CD4-positive, CD25-positive, alpha-beta regulatory T cell (primary cell): ENCODE measurements at regions not wholly inside any gene's neighbourhood (a gene's known extent, or its start where the extent isn't known, plus 50 kb on each side); places are given as distances from the start of the nearest gene placed in this dataset.

Source experiments
- ATAC-seq, 2 donors: fragments of 150-1000 bp; cut with Tn5 transposase; one replicate each; pipeline ENCODE4 v1.10.0; 2021; ENCODE audit warnings: low read depth in 2 of 2, moderate number of reproducible peaks in 2 of 2, moderate library complexity in 1 of 2
- DNase-seq, 3 donors: peaks; one replicate each; pipeline versions ENCODE4 v3.0.0 to v3.0.0-alpha.2; 2012 to 2022; ENCODE audit warnings: mixed read lengths in 1 of 3
- H3K27ac ChIP-seq: one replicate; pipeline ENCODE4 v1.7.0; 2013; ENCODE audit warnings: mild to moderate bottlenecking, low read length; ENCODE audit not compliant: insufficient read depth, poor library complexity, severe bottlenecking
- H3K27me3 ChIP-seq: one replicate; pipeline ENCODE4 v1.7.0; 2013; ENCODE audit warnings: low read length; ENCODE audit not compliant: control insufficient read depth, insufficient read depth
- H3K36me3 ChIP-seq: one replicate; pipeline ENCODE4 v1.7.0; 2013; ENCODE audit warnings: mild to moderate bottlenecking, low read length, moderate library complexity; ENCODE audit not compliant: control insufficient read depth, insufficient read depth
- H3K4me1 ChIP-seq: 2 replicates; pipeline ENCODE4 v1.7.0; 2013; ENCODE audit warnings: mild to moderate bottlenecking, low read length; ENCODE audit not compliant: insufficient read depth, control insufficient read depth, poor library complexity, severe bottlenecking
- H3K4me3 ChIP-seq: one replicate; pipeline ENCODE4 v1.7.0; 2013; ENCODE audit warnings: low read depth, mild to moderate bottlenecking, low read length, moderate library complexity
- H3K9me3 ChIP-seq, 2 experiments: 1 replicate in 1 of 2; 2 replicates in 1 of 2; pipeline ENCODE4 v1.7.0; 2013; ENCODE audit warnings: low read length in 2 of 2, mild to moderate bottlenecking in 1 of 2, moderate library complexity in 1 of 2; ENCODE audit not compliant: control insufficient read depth in 2 of 2
- H3K27ac Mint-ChIP-seq, 3 donors: one replicate each; pipeline ENCODE4 v1.8.0; 2020 to 2022; ENCODE audit warnings: mild to moderate bottlenecking in 3 of 3, mixed read lengths in 3 of 3, moderate library complexity in 2 of 3
- H3K27me3 Mint-ChIP-seq: one replicate; pipeline ENCODE4 v1.8.0; 2022; ENCODE audit warnings: mild to moderate bottlenecking, mixed read lengths
- H3K36me3 Mint-ChIP-seq: one replicate; pipeline ENCODE4 v1.8.0; 2020; ENCODE audit warnings: mixed read lengths
- H3K4me1 Mint-ChIP-seq, 4 donors: one replicate each; pipeline ENCODE4 v1.8.0; 2020 to 2022; ENCODE audit warnings: mixed read lengths in 4 of 4, mild to moderate bottlenecking in 1 of 4
- H3K4me3 Mint-ChIP-seq, 4 donors: one replicate each; pipeline ENCODE4 v1.8.0; 2020 to 2022; ENCODE audit warnings: mild to moderate bottlenecking in 4 of 4, mixed read lengths in 4 of 4, moderate library complexity in 3 of 4
- H3K9me3 Mint-ChIP-seq, 7 donors: one replicate each; pipeline ENCODE4 v1.8.0; 2020 to 2022; ENCODE audit warnings: mixed read lengths in 7 of 7, mild to moderate bottlenecking in 3 of 7, moderate library complexity in 2 of 7

DNA sequence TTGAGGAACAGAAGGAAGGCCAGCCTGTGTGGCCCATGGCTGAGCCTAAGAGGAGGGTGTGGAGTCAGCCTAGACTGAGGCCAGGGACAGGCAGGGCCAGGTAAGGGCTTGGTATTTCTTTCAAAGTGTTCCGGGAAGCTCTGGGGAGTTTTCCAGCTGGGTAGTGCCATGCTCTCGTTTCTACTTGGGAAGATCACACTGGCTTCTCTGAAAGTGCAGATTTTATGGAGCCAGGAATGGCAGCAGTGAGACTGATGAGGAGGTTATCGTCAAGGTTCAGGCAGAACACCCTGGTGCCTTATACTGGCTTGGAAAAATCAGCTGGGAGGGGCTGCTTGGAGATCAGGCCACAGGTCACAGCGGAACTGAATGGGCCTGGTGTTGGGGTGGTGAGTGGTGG, 245.1 kb downstream of the SOX11 start:
- Mint-ChIP-seq H3K9me3 (peaks cover under 1 to 15% (median 8%) of the 10 kb centered on the region in 7 donors), H3K27ac (no peak overlapping the region), H3K27me3 (no peaks in the 10 kb centered on the region), H3K4me1 (no peaks in the 10 kb centered on the region), H3K4me3 (no peak overlapping the region), H3K36me3 (no peaks in the 10 kb centered on the region)
- no peak for DNase-seq
- H3K4me3 ChIP-seq: no peak overlapping the region
- no peaks in the 10 kb centered on the region for H3K4me1 ChIP-seq
- H3K9me3 ChIP-seq: peaks cover 0 to 15% of the 10 kb centered on the region in 2 experiments
- no peaks in the 10 kb centered on the region for H3K36me3 ChIP-seq
- H3K27me3 ChIP-seq: no peaks in the 10 kb centered on the region
- H3K27ac ChIP-seq: no peak overlapping the region
- no peak for ATAC-seq

DNA sequence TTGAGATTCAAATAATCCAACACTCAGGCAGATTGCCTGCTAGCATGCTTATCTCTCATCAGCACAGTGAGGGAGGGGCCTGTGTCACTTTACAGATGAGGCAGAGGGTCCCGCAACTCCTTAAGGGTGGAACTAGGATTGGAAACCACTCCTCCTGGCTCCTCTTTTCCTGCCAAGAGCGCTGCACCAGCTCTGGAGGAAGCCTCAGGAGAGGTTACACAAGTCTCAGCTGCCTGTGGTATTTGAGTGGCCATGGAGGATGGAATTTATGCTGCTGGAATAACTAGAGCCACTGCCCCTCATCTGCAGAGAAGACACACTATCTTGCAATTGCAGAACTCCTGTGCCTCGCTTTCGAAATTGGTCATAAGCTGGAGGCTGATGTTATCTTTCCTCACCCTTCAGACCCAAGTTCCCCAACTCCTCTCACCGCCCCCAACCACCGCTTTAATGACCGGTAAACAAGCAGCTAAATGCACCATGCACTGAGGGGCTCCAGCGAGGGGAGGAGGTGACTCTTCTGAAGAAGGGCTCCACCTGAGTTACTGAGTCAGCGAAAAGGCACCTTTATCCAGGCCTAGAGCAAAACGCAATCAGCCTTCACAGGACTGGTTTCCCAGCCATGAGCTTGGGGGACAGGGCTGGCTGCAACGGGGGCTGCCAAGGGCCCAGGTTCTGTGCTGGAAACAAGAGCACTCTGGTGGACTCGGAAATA, 245.8 kb downstream of the SOX11 start:
- ATAC-seq: no peak
- no peak overlapping the region for H3K27ac ChIP-seq
- H3K27ac Mint-ChIP-seq: no peak overlapping the region

DNA sequence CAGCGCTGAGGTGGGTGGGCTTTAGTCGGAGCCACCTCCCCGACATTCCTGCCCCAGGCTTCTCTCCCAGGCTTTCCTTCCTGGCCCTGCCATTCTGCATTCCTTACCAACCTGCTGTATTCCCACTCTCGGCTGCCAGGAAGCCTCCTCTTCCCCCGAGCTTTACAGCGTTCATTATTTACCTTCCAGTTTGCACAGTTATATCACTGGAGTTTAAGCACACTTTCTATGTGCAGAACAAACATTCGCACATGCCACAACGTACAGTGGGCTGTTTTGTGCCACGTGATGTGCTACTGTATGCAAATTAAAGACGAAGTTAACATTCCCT, 246.3 kb downstream of the SOX11 start:
- Histone ChIP-seq H3K4me3 (no peak overlapping the region), H3K27ac (no peak overlapping the region), H3K27me3 (no peaks in the 10 kb centered on the region), H3K9me3 (peaks cover 0 to 9% of the 10 kb centered on the region in 2 experiments), H3K36me3 (no peaks in the 10 kb centered on the region), H3K4me1 (no peaks in the 10 kb centered on the region)
- DNase-seq (no peak), ATAC-seq (no peak)
- Mint-ChIP-seq H3K4me3 (no peak overlapping the region), H3K36me3 (no peaks in the 10 kb centered on the region), H3K4me1 (no peaks in the 10 kb centered on the region), H3K27ac (no peak overlapping the region), H3K27me3 (no peaks in the 10 kb centered on the region), H3K9me3 (peaks cover 0 to 17% (median 8%) of the 10 kb centered on the region in 7 donors)

More for the DNA sequence above, 245.8 kb downstream of the SOX11 start:
- Histone ChIP-seq H3K9me3 (peaks cover 0 to 14% of the 10 kb centered on the region in 2 experiments), H3K4me1 (no peaks in the 10 kb centered on the region), H3K36me3 (no peaks in the 10 kb centered on the region), H3K27me3 (no peaks in the 10 kb centered on the region), H3K4me3 (no peak overlapping the region)
- Mint-ChIP-seq H3K4me1 (no peaks in the 10 kb centered on the region), H3K9me3 (peaks cover 0 to 15% (median 8%) of the 10 kb centered on the region in 7 donors), H3K36me3 (no peaks in the 10 kb centered on the region), H3K27me3 (no peaks in the 10 kb centered on the region), H3K4me3 (no peak overlapping the region)
- DNase-seq: no peak

DNA sequence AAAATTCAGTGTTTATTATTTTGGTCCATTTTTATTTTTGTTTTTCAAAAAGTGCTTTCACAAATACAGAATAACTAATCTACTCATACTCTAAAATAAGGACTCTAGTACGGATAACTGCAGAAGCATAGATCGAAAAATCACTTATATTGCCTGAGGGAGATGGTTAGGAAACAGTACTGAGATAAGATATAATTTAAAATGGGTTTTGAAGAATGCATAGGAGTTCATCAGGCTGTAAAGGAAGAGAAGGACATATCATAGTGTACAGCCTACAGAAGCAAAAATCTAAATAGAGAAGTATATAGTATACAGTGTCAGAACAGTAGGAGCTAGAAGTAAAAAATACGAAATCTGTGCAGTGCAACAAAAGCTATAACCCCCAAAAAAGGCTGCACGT, 247.4 kb downstream of the SOX11 start:
- no peak overlapping the region for H3K4me3 Mint-ChIP-seq
- no peak for ATAC-seq
- no peaks in the 10 kb centered on the region for H3K27me3 Mint-ChIP-seq
- Histone ChIP-seq H3K4me1 (no peaks in the 10 kb centered on the region), H3K9me3 (peaks cover 0 to 3% of the 10 kb centered on the region in 2 experiments), H3K4me3 (no peak overlapping the region), H3K36me3 (no peaks in the 10 kb centered on the region), H3K27me3 (no peaks in the 10 kb centered on the region), H3K27ac (no peak overlapping the region)
- no peak for DNase-seq
- no peaks in the 10 kb centered on the region for H3K4me1 Mint-ChIP-seq
- no peak overlapping the region for H3K27ac Mint-ChIP-seq
- peaks cover 0 to 13% (median 8%) of the 10 kb centered on the region in 7 donors for H3K9me3 Mint-ChIP-seq
- H3K36me3 Mint-ChIP-seq: no peaks in the 10 kb centered on the region

DNA sequence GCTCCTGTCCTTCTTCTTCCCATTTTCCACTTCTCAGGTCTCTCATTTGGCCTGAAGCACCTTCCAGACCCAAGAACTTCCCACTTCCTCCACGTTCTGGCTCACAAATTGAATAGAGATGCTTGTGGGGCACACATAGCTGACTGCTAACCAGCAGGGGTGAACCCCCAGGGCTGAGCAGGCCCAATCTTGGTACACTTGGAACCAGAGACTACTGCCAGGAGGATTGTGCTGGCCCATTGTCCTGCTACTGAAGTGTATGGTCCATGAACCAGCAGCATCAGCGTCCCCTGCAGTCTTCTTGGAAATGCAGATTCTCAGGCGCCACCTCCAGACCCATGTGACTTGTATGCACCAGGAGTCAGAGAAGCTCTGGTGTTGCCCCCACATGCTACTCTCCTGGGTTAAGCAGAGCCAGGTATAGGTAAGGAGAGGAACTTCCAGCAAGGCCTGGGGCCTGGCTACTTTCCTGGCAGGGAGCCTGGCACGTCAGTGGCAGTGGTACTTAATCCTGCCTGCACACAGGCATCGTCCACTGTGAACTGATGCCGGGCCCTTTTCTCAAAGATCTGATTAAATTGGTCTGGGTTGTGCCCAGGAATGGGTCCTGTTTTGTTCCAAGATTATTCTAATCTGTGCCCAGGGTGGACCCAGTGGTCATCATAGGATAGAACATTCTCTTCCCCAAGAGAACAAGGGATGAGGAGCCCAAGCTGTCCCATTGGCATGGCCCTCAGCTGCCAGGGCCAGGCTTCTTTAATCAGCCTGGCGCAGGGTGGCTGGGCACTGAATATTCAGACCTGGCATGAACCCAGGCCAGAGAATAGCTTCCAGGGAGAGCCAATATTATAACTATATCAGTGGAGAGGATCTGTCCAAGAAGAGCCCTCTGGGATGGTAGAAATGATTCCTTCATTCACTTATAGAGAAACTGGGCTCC, 248.7 kb downstream of the SOX11 start:
- Mint-ChIP-seq H3K9me3 (peaks cover 0 to 16% (median 6%) of the 10 kb centered on the region in 7 donors), H3K27me3 (no peaks in the 10 kb centered on the region), H3K27ac (no peak overlapping the region), H3K4me1 (no peaks in the 10 kb centered on the region), H3K36me3 (no peaks in the 10 kb centered on the region), H3K4me3 (no peak overlapping the region)
- DNase-seq (no peak), ATAC-seq (no peak)
- Histone ChIP-seq H3K27ac (no peak overlapping the region), H3K27me3 (no peaks in the 10 kb centered on the region), H3K9me3 (no peaks in the 10 kb centered on the region), H3K4me3 (no peak overlapping the region), H3K36me3 (no peaks in the 10 kb centered on the region), H3K4me1 (no peaks in the 10 kb centered on the region)

DNA sequence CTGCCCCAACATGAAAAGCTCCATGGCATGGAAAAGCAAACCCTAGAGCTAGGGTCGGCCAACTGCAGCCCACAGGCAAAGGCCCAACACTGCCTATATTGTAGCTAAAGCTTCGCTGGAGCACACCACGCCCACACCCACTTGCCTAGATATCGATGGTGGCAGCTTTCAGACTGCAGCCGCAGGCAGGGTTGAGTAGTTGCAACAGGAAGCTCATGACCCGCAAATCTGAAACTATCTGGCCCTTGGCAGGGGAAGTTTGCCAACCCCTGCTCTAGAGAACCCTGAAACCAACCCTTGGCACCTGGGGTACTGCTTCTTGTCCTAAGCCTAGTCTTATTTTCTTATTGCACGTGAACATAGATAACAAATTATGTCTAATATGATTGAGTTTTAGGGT, 250.0 kb downstream of the SOX11 start:
- Mint-ChIP-seq H3K9me3 (peaks cover 0 to 11% (median 6%) of the 10 kb centered on the region in 7 donors), H3K4me1 (no peaks in the 10 kb centered on the region), H3K27ac (no peak overlapping the region), H3K4me3 (no peak overlapping the region), H3K36me3 (no peaks in the 10 kb centered on the region), H3K27me3 (no peaks in the 10 kb centered on the region)
- H3K27me3 ChIP-seq: no peaks in the 10 kb centered on the region
- no peak for ATAC-seq
- DNase-seq: no peak
- H3K36me3 ChIP-seq: no peaks in the 10 kb centered on the region
- no peaks in the 10 kb centered on the region for H3K4me1 ChIP-seq
- no peak overlapping the region for H3K27ac ChIP-seq
- H3K4me3 ChIP-seq: no peak overlapping the region
- no peaks in the 10 kb centered on the region for H3K9me3 ChIP-seq

DNA sequence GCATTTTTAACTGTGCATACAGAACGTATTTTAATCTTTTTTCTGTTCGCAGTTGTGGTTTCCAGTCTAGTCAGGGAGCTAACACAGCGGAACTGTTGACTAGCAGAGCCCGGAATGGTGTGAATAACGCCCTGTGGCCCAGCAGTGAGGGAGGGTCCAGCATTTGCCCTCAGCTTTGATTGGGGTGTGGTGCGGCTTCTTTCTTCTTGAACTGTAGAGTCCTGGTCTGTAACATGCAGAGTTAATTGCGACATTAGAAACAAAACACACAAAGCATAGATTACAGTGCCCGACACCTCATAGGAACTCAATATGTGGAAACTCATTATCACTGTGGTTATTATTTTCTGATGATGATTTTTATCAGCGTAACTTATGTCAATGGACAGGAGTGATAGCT, 253.6 kb downstream of the SOX11 start:
- no peak overlapping the region for H3K27ac ChIP-seq
- no peak overlapping the region for H3K4me3 Mint-ChIP-seq
- ATAC-seq: no peak
- no peaks in the 10 kb centered on the region for H3K27me3 ChIP-seq
- no peaks in the 10 kb centered on the region for H3K36me3 ChIP-seq
- H3K27me3 Mint-ChIP-seq: no peaks in the 10 kb centered on the region
- peaks cover 0 to 2% of the 10 kb centered on the region in 2 experiments for H3K9me3 ChIP-seq
- no peaks in the 10 kb centered on the region for H3K4me1 ChIP-seq
- H3K4me3 ChIP-seq: no peak overlapping the region
- peaks cover 0 to 18% (median 2%) of the 10 kb centered on the region in 7 donors for H3K9me3 Mint-ChIP-seq
- no peak overlapping the region for H3K27ac Mint-ChIP-seq
- no peaks in the 10 kb centered on the region for H3K4me1 Mint-ChIP-seq
- H3K36me3 Mint-ChIP-seq: no peaks in the 10 kb centered on the region
- DNase-seq: no peak
